SU-DHL-6 (cell line): ENCODE measurements at regions not wholly inside any gene's neighbourhood (a gene's known extent, or its start where the extent isn't known, plus 50 kb on each side); places are given as distances from the start of the nearest gene placed in this dataset.

Experiments used
- CTCF ChIP-seq: fragments of 200-600 bp; sonication (generic); IDR thresholded peaks from one replicate; pipeline ENCODE4 v1.5.1; 2017; ENCODE audit warnings: antibody characterized with exemption, mild to moderate bottlenecking, low read length, moderate library complexity; ENCODE audit not compliant: insufficient read depth, poor library complexity, severe bottlenecking
- EZH2phosphoT487 ChIP-seq: fragments of 200-600 bp; sonication (generic), shearing (Covaris generic); conservative IDR thresholded peaks from 2 replicates; pipeline ENCODE4 v1.6.1; 2018; ENCODE audit warnings: mild to moderate bottlenecking, antibody characterized with exemption, low read length, moderate library complexity, mixed read lengths

- TF ChIP-seq EZH2phosphoT487 (no peak), CTCF (no peak)
Observed at GRCh38 chr2:11031876-11032275, 120.1 kb downstream of the KCNF1 start.
